PC-3 (cell line): ENCODE measurements at regions not wholly inside any gene's neighbourhood (a gene's known extent, or its start where the extent isn't known, plus 50 kb on each side); places are given as distances from the start of the nearest gene placed in this dataset.

Experiments used
- EZH2phosphoT487 ChIP-seq: fragments of 300-600 bp; sonication (generic); IDR thresholded peaks from 2 replicates; pipeline ENCODE4 v1.6.1; 2018; ENCODE audit warnings: mild to moderate bottlenecking, antibody characterized with exemption, low read length, borderline replicate concordance
- TF ChIP-seq, protein P1 (sequence below): fragments of 300-600 bp; sonication (generic); conservative IDR thresholded peaks from 2 replicates; pipeline ENCODE4 v1.5.1; 2017; ENCODE audit warnings: antibody characterized with exemption, low read depth, mild to moderate bottlenecking, low read length

- TF ChIP-seq EZH2phosphoT487, result no peak
- TF ChIP-seq, protein P1, sequence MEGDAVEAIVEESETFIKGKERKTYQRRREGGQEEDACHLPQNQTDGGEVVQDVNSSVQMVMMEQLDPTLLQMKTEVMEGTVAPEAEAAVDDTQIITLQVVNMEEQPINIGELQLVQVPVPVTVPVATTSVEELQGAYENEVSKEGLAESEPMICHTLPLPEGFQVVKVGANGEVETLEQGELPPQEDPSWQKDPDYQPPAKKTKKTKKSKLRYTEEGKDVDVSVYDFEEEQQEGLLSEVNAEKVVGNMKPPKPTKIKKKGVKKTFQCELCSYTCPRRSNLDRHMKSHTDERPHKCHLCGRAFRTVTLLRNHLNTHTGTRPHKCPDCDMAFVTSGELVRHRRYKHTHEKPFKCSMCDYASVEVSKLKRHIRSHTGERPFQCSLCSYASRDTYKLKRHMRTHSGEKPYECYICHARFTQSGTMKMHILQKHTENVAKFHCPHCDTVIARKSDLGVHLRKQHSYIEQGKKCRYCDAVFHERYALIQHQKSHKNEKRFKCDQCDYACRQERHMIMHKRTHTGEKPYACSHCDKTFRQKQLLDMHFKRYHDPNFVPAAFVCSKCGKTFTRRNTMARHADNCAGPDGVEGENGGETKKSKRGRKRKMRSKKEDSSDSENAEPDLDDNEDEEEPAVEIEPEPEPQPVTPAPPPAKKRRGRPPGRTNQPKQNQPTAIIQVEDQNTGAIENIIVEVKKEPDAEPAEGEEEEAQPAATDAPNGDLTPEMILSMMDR, result no peak
Observed at GRCh38 chr6:164906766-164907165, 402.6 kb downstream of the C6orf118 start.
